Hepatocyte (in vitro differentiated cells): ENCODE measurements at regions not wholly inside any gene's neighbourhood (a gene's known extent, or its start where the extent isn't known, plus 50 kb on each side); places are given as distances from the start of the nearest gene placed in this dataset. TPM values are rescaled to one million over a fixed set of nuclear protein-coding genes. Genes with fewer than 3 reads are reported as not detected.

Experiments
- DNase-seq: peaks from one replicate; pipeline ENCODE4 v3.0.0-alpha.2; 2016; ENCODE audit warnings: low spot score
- H2AFZ ChIP-seq: fragments of 200-600 bp; sonication (generic); 2 replicates; pipeline ENCODE4 v1.6.0; 2016; ENCODE audit warnings: antibody characterized with exemption, mild to moderate bottlenecking
- H3K27ac ChIP-seq: fragments of 200-600 bp; sonication (generic); 2 replicates; pipeline ENCODE4 v1.5.1; 2016; ENCODE audit warnings: mild to moderate bottlenecking
- H3K27me3 ChIP-seq: fragments of 200-600 bp; sonication (generic); 2 replicates; pipeline ENCODE4 v1.6.1; 2016
- H3K36me3 ChIP-seq: fragments of 200-600 bp; sonication (generic); replicated peaks from 2 replicates; pipeline ENCODE4 v1.5.1; 2016; ENCODE audit warnings: low read depth; ENCODE audit not compliant: insufficient read depth
- H3K4me1 ChIP-seq: fragments of 200-600 bp; sonication (generic); 2 replicates; pipeline ENCODE4 v1.5.1; 2016; ENCODE audit warnings: mild to moderate bottlenecking, moderate library complexity; ENCODE audit not compliant: insufficient read depth
- H3K4me2 ChIP-seq: fragments of 200-600 bp; sonication (generic); 2 replicates; pipeline ENCODE4 v1.6.0; 2016
- H3K4me3 ChIP-seq: fragments of 200-600 bp; sonication (generic); 2 replicates; pipeline ENCODE4 v1.5.1; 2016; ENCODE audit warnings: mild to moderate bottlenecking
- H3K79me2 ChIP-seq: fragments of 200-600 bp; sonication (generic); 2 replicates; pipeline ENCODE4 v1.6.0; 2017; ENCODE audit warnings: mild to moderate bottlenecking
- H3K9me2 ChIP-seq: fragments of 200-600 bp; sonication (generic); replicated peaks from 2 replicates; pipeline ENCODE4 v1.6.0; 2017; ENCODE audit warnings: mild to moderate bottlenecking; ENCODE audit not compliant: insufficient read depth
- H3K9me3 ChIP-seq: fragments of 200-600 bp; sonication (generic); 2 replicates; pipeline ENCODE4 v1.5.1; 2016; ENCODE audit warnings: low read depth, mild to moderate bottlenecking
- H4K20me1 ChIP-seq: fragments of 200-600 bp; sonication (generic); 2 replicates; pipeline ENCODE4 v1.6.0; 2016; ENCODE audit warnings: mild to moderate bottlenecking; ENCODE audit not compliant: insufficient read depth, poor library complexity, severe bottlenecking
- EZH2 ChIP-seq: fragments of 200-600 bp; sonication (generic); IDR thresholded peaks from 2 replicates; pipeline ENCODE4 v1.6.1; 2016; ENCODE audit warnings: antibody characterized with exemption, mild to moderate bottlenecking, borderline replicate concordance
- EZH2phosphoT487 ChIP-seq: fragments of 200-600 bp; sonication (generic); IDR thresholded peaks from one replicate; pipeline ENCODE4 v1.6.1; 2018; ENCODE audit warnings: antibody characterized with exemption, mild to moderate bottlenecking, low read depth, moderate library complexity; ENCODE audit not compliant: unreplicated experiment, severe bottlenecking
- WGBS: methylation state at CpG from one replicate; pipeline ENCODE4 v1.1.6; 2016; ENCODE audit warnings: low lambda C conversion rate; ENCODE audit errors: missing lambda C conversion rate; 5-methylcytosine and 5-hydroxymethylcytosine counted together
- small RNA-seq: library from RNA; depleted of rRNA; stranded (forward); fragments of <200 nt; gene quantifications from one replicate; pipeline ENCODE3, GENCODE V24; 2014
- TF ChIP-seq, protein P1 (sequence below): fragments of 200-600 bp; sonication (generic); IDR thresholded peaks from 2 replicates; pipeline ENCODE4 v1.5.1; 2016; ENCODE audit warnings: antibody characterized with exemption, mild to moderate bottlenecking; ENCODE audit not compliant: poor library complexity

DNA sequence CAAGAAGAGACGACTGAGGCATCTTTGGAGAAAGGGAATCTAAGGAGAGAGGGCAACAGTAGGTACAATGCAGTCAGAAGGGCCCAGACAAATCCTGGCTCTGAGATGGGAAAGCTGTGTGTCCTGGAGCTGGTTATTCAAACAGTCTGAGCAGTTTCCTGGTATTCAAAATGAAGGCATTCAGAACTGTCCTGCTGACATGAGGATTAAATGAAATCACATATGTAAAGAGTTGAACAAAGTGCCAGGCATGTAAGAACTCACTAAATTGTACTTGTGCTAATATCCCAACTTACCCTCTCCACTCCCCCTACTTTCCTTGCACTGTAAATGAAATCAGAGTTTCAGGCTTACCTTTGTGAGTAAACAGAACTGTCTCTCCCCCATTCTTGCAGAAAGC is 60.9 kb upstream of the LDB2 start:
- TF ChIP-seq EZH2phosphoT487 (no peak), EZH2 (no peak)
- TF ChIP-seq, protein P1, sequence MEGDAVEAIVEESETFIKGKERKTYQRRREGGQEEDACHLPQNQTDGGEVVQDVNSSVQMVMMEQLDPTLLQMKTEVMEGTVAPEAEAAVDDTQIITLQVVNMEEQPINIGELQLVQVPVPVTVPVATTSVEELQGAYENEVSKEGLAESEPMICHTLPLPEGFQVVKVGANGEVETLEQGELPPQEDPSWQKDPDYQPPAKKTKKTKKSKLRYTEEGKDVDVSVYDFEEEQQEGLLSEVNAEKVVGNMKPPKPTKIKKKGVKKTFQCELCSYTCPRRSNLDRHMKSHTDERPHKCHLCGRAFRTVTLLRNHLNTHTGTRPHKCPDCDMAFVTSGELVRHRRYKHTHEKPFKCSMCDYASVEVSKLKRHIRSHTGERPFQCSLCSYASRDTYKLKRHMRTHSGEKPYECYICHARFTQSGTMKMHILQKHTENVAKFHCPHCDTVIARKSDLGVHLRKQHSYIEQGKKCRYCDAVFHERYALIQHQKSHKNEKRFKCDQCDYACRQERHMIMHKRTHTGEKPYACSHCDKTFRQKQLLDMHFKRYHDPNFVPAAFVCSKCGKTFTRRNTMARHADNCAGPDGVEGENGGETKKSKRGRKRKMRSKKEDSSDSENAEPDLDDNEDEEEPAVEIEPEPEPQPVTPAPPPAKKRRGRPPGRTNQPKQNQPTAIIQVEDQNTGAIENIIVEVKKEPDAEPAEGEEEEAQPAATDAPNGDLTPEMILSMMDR = no peak
- no peaks in the 10 kb centered on the region for H3K9me2 ChIP-seq
- WGBS = 76% methylated on average over 1 of the region's 1 CpG
- no peak overlapping the region for H2AFZ ChIP-seq
- no peak for DNase-seq
- H3K79me2 ChIP-seq = no peaks in the 10 kb centered on the region
- H3K4me2 ChIP-seq = no peak overlapping the region
- H4K20me1 ChIP-seq = no peaks in the 10 kb centered on the region
- no peaks in the 10 kb centered on the region for H3K9me3 ChIP-seq
- no peaks in the 10 kb centered on the region for H3K36me3 ChIP-seq
- H3K4me1 ChIP-seq = no peaks in the 10 kb centered on the region
- H3K27me3 ChIP-seq = no peaks in the 10 kb centered on the region
- no peak overlapping the region for H3K27ac ChIP-seq
- H3K4me3 ChIP-seq = no peak overlapping the region

DNA sequence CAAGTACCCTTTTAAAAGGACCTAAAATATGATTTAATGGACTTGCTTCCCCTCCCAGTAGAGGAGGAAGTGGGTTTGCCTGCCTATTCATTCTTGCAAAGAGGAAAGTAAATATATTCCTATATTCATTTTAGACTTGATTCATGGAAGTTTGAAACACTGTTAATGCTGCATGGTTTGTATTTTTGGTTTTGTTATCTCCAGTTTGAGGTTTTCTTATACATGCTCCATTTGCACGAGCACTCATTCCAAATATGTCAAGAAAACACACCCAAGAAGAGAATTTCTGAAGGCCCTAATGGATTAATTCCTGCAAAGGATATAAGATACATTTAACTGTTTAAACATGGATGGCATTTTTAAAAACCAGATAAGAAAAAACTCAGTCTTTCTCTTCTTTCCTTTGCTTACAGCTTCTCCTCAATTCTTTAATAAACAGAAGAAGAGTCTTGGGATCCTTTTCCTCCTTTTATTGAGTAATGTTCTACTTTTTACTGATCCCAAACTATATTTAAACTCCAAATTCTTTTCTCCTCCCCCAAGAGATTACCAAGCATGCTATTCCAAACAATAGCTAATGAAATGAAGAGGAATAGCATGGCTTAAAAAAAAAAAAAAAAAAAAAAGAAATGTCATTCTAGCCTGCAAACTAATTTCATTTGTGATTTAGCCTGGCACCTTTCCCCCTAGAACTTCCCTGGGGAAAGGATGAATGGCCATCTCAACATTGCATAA is 54.6 kb upstream of the LDB2 start:
- Histone ChIP-seq H3K27ac (no peak overlapping the region), H4K20me1 (no peaks in the 10 kb centered on the region), H3K9me2 (no peaks in the 10 kb centered on the region), H2AFZ (no peak overlapping the region), H3K36me3 (no peaks in the 10 kb centered on the region), H3K4me2 (peak overlapping the region; percentile 65), H3K4me1 (no peaks in the 10 kb centered on the region), H3K4me3 (no peak overlapping the region), H3K79me2 (no peaks in the 10 kb centered on the region), H3K27me3 (no peaks in the 10 kb centered on the region), H3K9me3 (no peaks in the 10 kb centered on the region)
- no peak for DNase-seq
- 60% methylated on average over 1 of the region's 1 CpG for WGBS
- TF ChIP-seq EZH2 = no peak
- TF ChIP-seq, protein P1 = no peak
- no peak for TF ChIP-seq EZH2phosphoT487

DNA sequence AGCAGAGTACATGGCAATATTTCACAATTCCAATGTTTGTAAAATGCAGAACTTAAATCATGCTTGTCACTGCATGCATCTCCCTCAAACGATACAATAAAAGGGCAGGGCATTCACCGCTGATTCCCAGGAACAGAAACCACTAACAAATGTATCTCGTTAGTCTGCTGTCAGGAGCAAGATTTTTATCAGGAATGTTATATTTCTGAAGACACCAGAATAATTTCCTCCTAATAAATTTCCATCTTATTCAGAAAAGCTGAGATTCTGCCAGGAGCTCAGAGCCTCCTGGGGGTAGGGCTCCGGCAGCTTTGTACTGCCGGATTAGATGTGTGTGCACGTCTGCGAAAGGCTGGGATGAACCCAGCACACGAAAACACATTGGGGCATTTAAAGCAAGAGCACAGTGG is 54.0 kb upstream of the LDB2 start:
- H3K79me2 ChIP-seq = no peaks in the 10 kb centered on the region
- H3K9me2 ChIP-seq = no peaks in the 10 kb centered on the region
- TF ChIP-seq EZH2phosphoT487 (no peak), EZH2 (no peak)
- TF ChIP-seq, protein P1 = no peak
- no peak overlapping the region for H3K4me3 ChIP-seq
- WGBS = 49% methylated on average over 8 of the region's 8 CpGs
- no peaks in the 10 kb centered on the region for H3K9me3 ChIP-seq
- H3K27ac ChIP-seq = no peak overlapping the region
- no peak for DNase-seq
- H3K4me2 ChIP-seq = peak overlapping the region; percentile 65
- no peaks in the 10 kb centered on the region for H4K20me1 ChIP-seq
- no peak overlapping the region for H2AFZ ChIP-seq
- no peaks in the 10 kb centered on the region for H3K36me3 ChIP-seq
- no peaks in the 10 kb centered on the region for H3K27me3 ChIP-seq
- H3K4me1 ChIP-seq = no peaks in the 10 kb centered on the region

Small RNAs in the stretch of these regions (small RNA-seq; reads per million reads assigned to genes)
- not detected for gene MTND5P4
- gene SNORA75B = not detected
